HG03378 (cell line): ENCODE measurements at regions not wholly inside any gene's neighbourhood (a gene's known extent, or its start where the extent isn't known, plus 50 kb on each side); places are given as distances from the start of the nearest gene placed in this dataset.
"Not testable (repeated sequence)": the region's sequence is repeated elsewhere in the genome, so short reads cannot be mapped to it uniquely, and the experiment has no call there.

Experiments used
- ATAC-seq: cut with Tn5 transposase; IDR thresholded peaks from one replicate; pipeline ENCODE4 v1.9.1; 2021; ENCODE audit warnings: mild to moderate bottlenecking, moderate library complexity; ENCODE audit not compliant: unreplicated experiment

DNA sequence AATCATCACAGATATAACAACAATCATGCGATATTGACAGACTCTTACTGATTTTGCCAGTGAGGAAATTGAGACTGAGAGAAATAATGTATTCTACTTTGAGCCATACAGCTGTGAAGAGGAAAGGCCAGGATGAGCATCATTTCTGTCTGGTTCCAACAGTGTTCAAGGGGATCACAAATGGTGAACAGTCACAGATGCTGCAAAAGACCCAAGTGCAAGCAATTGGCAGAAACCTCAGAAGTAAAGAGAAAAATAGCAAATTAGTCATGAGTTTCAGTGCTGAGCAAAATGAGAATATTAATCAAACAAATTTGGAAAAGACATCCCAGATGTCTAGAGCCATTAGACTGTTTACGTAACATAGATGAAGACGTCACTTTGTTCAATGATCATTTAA lies 114.1 kb downstream of the RAB38 start:
- no peak for ATAC-seq

DNA sequence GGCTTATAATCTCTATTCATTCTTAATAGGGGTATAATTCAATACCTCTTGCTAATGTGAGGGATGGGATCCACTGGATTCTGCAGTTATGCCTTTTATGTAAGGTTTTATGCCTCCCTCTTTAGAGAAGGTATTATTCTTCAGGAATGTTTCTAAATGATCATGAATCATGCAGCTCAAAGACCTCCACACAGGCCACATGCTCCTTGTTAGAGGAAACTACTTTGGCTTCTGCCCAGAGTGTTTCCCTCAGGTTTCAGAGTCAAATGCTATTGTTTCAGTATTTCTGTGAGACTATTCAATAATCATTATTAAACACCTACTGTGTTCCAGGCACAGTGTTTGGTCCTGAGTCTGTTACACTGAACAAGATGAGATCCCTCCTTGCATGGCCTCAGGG lies 115.9 kb downstream of the RAB38 start:
- ATAC-seq: no peak

DNA sequence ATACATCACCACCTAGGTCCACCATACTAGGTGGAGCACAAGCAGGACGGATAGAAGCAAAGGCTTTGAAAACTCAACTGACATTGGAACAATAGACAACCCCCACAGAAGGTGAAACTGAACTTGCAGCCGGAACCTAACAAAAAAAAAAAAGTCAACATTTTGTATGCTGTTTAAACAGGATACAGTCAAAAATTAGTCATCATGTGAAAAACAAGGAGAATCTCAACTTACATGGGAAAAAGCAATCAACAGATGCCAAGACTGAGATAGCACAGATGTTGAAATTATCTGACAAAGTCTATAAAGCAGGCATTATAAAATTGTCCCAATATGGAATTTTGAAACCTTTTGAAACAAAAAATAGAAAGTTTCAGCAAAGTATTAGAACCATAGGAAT lies 123.8 kb downstream of the RAB38 start:
- no peak for ATAC-seq

DNA sequence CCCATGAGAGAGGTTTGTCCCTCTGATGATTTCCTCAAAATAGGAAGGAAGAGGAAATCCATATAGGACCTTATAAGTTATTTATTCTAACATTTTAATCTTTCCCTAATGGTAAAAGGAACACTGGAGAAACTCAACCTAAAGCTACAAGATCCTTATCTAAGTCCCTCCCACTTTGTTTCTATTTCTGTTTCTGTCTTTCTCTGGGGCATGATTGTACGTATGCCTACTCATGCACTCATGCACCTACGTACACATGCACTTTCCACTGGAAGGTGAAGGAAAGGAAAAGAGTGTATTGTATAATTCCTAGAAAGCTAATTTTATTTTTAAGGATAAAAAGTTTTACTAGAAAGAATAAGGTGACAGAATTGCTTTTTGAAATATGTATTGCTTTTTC lies 125.0 kb downstream of the RAB38 start:
- no peak for ATAC-seq

DNA sequence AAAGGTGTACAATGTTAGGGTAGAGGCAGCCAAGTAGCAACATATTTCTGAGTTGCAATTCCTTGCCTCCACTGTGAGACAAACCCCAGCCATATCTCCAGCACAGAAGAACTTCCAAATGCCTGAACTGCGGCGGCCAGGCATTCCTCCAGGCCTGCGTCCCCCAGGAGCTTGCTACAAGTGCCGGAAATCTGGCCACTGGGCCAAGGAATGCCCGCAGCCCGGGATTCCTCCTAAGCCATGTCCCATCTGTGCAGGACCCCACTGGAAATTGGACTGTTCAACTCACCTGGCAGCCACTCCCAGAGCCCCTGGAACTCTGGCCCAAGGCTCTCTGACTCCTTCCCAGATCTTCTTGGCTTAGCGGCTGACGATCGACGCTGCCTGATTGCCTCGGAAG lies 130.0 kb downstream of the RAB38 start:
- ATAC-seq: not testable (repeated sequence)

DNA sequence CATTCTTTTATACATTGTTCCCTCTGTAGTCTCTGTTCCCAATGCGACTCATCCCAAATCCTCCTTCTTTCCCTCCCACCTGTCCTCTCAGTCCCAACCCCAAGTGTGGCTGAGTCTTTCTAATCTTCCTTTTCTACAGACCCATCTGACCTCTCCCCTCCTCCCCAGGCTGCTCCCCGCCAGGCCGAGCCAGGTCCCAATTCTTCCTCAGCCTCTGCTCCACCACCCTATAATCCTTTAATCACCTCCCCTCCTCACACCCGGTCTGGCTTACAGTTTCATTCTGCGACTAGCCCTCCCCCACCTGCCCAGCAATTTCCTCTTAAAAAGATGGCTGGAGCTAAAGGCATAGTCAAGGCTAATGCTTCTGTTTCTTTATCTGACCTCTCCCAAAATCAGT lies 130.6 kb downstream of the RAB38 start:
- not testable (repeated sequence) for ATAC-seq

DNA sequence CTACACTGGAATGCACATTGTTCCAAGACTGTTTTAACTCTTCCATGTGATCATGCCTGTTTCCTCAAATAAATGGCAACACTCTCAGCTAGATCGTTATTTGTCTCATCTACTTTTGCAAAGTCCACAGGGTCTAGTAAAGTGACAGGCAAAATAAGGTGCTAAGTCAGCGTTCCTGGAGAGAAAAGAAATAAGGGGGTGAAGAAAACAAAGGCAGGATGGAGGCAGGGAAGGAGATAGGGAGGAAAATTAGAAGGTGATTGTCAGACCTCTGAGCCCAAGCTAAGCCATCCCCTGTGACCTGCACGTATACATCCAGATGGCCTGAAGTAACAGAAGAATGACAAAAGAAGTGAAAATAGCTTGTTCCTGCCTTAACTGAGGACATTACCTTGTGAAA lies 132.1 kb downstream of the RAB38 start:
- no peak for ATAC-seq

DNA sequence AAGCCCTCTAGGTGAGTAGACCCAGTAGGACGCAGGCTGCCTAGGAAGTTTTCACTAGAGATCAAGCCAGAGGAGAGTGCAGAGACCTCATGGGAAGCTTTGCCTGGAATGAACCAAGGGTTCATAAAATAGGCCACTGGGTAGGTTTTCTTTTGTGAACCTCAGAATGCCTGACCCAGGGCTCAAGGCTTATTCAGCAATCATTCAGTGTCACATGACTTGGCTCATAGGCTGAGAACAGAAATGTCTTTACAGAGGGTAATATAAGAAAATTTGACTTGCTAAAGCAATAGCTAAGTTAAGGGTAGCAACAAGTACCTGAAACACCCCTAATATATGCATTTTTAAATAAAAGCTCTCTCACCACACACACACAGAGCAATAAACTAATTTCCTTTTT lies 132.6 kb downstream of the RAB38 start:
- ATAC-seq: no peak

DNA sequence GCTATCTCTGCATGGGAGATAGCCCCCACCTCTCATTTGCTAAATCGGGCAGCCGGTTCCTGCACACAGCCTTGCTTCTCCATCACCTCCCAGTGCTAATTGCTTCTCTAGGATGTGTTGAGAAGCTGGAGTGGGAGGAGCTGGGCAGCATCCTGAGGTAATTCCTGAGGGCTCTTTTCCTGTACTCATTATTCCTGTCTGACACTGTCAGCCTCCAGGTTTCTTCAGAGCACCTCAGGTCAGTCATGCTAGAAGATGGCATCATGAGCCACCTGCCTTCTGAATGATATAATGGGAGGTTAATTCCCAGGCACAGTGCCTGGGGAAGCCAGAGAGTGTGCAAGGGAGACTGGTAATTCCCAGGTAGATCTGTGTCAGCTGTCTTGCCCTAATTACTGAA lies 133.0 kb downstream of the RAB38 start:
- no peak for ATAC-seq

DNA sequence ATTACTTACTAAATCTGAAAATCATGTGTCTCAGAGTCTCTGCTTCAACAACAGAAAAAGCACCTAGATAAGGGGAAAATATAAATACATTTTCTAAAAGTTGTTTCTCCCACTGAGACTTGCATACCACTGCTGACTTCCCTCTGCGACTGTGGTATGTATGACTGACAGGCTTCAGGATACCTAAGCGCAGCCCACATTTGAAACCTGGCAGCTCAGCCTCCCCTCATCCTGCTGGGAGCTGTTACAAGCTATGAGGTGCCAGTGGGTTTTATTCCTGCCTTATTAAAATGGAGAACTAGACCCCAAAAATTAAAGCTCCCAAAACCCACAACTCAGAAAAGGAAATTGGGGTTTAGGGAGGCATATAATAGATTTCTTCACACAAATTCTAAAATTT lies 133.6 kb downstream of the RAB38 start:
- ATAC-seq: no peak

DNA sequence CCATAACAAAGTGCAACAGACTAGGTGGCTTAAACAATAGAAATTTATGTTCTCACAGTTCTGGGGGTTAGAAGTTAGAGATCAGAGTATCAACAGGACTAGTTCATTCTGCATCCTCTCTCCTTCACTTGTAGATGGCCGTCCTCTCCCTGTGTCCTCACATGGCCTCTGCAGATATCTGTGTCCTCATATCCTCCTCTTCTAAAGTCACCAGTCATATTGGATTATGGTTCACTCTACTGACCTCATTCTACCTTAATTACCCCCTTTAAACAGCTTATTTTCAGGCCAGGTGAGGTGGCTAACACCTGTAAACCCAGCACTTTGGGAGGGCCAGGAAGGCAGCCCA lies 135.1 kb downstream of the RAB38 start:
- no peak for ATAC-seq

DNA sequence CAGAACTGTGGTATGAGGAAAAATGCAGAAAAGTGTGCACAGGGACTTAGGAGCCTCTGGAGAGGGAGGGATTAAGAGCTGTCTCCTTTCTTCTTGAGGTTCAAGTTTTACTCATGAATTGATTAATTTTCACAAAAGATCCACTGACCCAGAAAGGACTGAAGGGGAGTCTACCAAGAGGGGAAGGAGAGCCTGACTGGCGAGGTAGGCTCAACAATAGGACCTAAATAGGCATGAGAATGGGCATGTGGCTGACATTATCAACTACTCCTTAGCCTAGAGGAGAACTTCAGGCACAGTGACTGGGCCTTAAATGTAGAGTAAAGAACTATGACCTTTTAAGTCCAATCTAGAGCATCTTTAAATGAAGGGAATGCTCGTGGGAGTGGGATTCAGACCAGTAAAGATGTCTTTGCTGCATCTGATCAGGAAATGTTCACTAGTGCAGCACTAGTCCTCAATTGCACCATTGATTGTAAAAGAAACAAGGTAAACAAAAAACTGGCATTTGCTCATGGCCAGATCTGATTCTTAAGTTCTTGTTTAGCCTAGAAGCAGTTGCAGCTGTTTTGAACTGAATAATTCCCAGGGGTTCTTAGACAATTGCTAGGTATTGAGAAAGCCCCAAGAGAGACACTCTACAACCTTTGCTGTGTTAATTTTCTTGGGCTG lies 135.6 kb downstream of the RAB38 start:
- ATAC-seq: no peak

DNA sequence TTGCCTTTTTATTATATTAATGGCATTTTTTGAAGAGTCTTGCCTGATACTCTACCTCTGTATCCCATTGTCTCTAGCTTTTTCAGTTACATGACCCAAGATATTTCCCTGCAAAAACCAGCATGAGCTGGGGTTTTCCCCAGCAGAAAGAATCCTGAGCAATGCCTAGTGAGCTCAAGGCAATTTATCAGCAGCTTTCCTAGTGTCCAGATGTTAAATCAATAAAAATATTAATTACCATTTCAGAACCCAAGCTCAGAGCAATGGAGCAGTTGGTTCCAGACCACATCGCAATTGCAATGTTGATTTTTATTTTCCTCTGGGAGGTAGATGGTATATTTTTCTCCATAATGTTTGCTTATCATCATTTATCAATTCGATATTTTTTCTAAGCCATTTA lies 137.2 kb downstream of the RAB38 start:
- no peak for ATAC-seq

DNA sequence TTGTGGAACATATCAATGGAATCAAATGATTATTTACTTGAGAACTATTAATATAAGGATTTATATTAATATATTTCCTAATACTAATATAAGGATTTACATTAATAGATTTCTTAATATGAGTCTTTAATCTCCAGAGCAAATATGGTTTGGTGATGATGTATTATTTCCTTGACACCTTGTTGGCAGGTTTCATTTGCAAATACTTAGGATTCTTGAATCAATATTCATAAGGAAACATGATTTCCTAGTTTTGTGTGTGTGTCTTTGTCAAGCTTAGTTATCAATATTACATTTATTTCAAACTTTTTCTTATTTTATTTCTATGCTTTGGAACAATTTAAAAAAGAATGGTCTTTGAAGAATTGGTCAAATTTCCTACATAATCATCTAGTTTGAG lies 138.5 kb downstream of the RAB38 start:
- ATAC-seq: no peak

DNA sequence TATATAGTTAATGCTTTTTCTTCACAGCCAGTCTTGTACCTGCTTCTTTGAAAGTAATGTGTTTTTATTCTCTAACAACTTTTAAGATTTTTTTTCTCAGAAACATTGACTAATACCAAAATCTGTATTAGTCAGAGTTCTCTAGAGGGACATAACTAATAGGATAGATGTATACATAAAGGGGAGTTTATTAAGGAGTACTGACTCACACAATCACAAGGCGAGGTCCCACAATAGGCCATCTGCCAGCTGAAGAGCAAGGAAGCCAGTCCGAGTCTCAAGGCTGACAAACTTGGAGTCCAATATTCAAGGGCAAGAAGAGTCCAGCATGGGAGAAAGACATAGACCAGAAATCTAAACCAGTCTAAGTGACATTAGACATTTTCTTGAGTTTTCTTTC lies 140.0 kb downstream of the RAB38 start:
- no peak for ATAC-seq

DNA sequence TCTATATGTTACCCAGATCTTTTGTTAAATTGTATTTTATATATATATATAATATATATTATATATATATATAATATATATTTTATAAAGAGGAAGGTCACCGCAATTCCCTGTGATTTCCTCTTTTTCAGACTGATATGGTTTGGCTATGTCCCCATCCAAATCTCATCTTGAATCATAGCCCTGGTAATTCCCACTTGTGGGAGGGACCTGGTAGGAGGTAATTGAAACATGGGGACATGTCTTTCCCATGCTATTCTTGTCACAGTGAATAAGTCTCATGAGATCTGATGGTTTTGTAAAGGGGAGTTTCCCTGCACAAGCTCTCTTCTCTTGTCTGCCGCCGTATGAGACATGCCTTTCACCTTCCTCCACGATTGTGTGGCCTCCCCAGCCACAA lies 157.6 kb downstream of the RAB38 start:
- no peak for ATAC-seq

DNA sequence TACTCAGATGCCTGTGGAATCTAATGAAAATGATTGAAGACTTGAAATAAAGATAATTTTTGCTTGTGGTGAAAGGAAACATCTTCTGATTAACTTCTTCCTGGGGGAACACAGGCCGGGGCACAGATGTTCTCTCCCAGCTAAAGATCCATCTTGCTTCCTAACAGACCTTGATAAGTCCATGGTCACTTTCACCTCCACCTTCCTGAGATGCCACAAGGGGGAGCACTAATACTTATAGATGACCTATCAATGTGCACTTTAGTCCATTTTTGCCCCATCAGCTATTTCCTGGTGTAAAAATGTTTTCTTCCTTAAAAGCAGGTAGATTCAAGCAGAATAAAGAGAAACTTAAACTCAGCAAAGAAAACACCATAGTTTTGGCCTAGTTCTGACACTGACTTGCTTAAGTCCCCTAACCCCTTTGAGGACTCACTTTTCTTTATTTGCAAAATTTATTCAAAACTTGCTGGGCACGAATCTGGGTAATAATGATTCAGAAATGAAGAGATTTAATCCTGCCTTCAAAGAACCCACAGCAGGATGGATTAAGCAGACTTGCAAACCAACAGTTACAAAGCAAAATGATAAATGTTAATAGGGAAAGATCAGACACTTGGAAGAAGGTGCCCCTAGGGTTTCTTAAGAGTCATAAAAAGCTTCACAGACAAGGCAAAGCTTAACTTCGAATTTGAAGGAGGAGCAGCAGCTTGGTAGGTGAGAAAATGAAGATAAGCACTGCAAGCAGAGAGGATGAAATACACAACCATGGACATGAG lies 158.7 kb downstream of the RAB38 start:
- ATAC-seq: peak; percentile 92

DNA sequence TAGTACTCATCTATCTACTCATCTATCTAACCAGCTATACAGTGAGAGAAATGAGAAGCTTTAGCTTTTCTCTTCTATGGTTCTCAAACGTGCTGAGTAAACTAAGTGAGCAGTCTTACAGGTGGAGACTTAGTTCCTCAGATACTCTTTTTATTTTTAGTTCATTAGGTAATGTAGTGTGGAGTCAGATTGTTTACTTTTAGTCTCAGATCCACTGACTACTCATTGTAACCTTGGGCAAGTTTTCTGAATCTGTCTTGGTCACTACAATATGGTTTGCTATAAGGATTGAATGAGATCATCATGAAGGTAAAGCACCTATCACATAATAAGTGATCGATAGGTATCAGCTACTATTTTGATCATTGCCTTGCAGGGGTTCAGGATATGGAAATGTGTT lies 160.1 kb downstream of the RAB38 start:
- ATAC-seq: no peak

DNA sequence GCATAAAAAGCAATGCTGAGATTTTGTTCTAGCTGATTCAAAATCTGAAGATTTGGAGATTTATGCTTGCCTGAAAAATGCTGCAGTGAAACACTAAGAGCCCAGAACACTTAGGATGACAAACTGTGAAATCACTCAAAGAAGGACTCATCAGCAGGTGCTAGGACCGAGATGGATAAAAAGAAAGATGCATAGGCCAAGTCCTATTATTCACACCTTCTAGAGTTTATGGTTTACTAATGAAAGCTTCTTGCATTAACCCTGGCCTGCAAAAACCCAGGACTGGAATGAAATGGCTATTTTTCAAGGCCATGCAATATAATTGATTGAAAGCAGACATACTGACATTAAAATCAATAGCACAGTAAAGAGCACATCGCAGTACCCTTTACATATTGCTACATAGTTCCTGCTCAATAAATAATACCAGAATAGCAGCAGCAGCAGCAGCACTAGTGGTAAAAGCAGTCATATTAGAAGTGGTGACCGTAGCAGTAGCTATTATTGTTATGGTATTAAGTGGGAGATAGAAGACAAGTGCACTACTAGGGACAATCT lies 161.7 kb downstream of the RAB38 start:
- ATAC-seq: no peak

DNA sequence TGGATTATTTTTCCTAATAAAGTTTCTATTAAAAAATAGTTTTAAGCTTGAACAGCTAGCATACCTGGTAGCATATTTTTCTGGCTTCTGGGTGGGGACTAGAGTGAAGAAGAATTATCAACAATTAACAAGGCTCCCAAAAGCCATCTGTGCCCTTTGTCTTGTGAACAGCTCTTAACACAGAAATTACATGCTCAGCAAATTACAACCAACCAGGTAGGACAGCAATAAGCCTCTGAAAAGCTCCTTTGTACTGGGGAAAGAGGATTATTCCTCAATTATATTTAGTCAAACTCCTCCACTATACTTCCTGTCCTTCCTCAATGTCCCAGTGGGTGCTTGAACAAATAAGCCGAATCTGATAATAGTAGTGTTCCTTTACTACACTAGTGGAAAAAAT lies 162.8 kb downstream of the RAB38 start:
- ATAC-seq: no peak

DNA sequence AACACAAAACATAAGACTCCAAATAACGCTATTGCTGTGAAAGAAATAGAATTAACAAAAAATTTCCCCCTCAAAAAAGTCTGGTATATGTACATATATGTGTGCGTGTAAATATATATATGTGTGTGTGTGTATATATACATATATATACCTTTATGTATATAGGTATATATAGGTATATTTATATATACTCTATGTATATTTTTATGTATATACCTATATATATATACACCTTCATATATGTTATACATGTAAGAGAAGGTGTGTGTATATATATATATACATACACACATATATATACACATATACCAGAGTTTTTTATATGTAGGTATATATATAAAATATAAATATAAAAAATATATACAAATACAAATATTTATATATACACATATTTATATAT lies 199.2 kb downstream of the RAB38 start:
- no peak for ATAC-seq

DNA sequence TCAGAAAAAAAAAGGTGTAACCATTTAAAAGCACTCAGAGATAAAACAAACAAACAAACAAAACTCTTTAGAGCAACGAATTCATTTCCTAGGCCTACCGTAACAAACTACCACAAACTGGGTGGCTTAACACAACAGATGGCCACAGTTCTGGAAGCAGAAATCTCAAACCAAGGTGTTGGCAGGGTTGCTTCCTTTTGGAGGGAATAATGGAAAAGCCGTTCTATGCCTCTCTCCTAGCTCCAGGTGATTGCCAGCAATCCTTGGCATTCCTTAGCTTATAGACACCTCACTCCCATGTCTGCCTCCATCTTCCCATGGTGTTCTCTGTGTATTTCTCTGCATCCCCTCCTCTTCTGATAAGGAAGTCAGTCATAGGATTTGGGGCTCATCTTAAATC lies 200.4 kb downstream of the RAB38 start:
- no peak for ATAC-seq

DNA sequence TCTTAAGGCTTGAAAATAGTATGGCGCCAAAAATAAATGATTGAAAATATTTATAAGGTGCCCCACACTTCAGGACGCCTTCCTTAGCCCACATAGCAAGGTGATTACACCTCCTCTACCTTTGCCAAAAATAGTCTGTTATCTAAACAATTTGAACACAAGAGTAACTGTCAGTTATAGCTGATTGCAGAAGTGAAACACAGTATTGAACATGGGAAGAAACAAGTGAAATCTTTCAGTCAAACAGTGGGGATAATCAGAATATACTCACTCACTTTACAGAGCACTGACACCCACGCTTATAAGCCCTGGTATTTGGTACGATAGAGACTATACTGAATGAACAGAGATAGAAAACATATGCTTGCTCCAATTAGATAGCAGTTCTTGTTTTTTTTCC lies 203.1 kb downstream of the RAB38 start:
- peak; percentile 93 for ATAC-seq
